ENCODE measurements at regions not wholly inside any gene's neighbourhood (a gene's known extent, or its start where the extent isn't known, plus 50 kb on each side); places are given as distances from the start of the nearest gene placed in this dataset.

GRCh38 chr15:61337541-61337940 is 108.4 kb upstream of the RORA start:
- no peak for TF ChIP-seq CTCF (IDR thresholded peaks at IDR 0.05)
- TF ChIP-seq POLR2AphosphoS5 (IDR thresholded peaks at IDR 0.05): no peak
- TF ChIP-seq POLR2A (IDR thresholded peaks at IDR 0.05): no peak
- TF ChIP-seq EP300 (IDR thresholded peaks at IDR 0.05; ENCODE audit: low read depth): no peak
